CD4-positive, CD25-positive, alpha-beta regulatory T cell (primary cell): ENCODE measurements at regions not wholly inside any gene's neighbourhood (a gene's known extent, or its start where the extent isn't known, plus 50 kb on each side); places are given as distances from the start of the nearest gene placed in this dataset.
A peak's percentile ranks its signal among the peaks of the same experiment; 100 is the strongest.

Source experiments
- ATAC-seq, 2 donors: fragments of 150-1000 bp; cut with Tn5 transposase; one replicate each; pipeline ENCODE4 v1.10.0; 2021; ENCODE audit warnings: low read depth in 2 of 2, moderate number of reproducible peaks in 2 of 2, moderate library complexity in 1 of 2
- DNase-seq, 3 donors: peaks; one replicate each; pipeline versions ENCODE4 v3.0.0 to v3.0.0-alpha.2; 2012 to 2022; ENCODE audit warnings: mixed read lengths in 1 of 3
- H3K27ac ChIP-seq: one replicate; pipeline ENCODE4 v1.7.0; 2013; ENCODE audit warnings: mild to moderate bottlenecking, low read length; ENCODE audit not compliant: insufficient read depth, poor library complexity, severe bottlenecking
- H3K27me3 ChIP-seq: one replicate; pipeline ENCODE4 v1.7.0; 2013; ENCODE audit warnings: low read length; ENCODE audit not compliant: control insufficient read depth, insufficient read depth
- H3K36me3 ChIP-seq: one replicate; pipeline ENCODE4 v1.7.0; 2013; ENCODE audit warnings: mild to moderate bottlenecking, low read length, moderate library complexity; ENCODE audit not compliant: control insufficient read depth, insufficient read depth
- H3K4me1 ChIP-seq: 2 replicates; pipeline ENCODE4 v1.7.0; 2013; ENCODE audit warnings: mild to moderate bottlenecking, low read length; ENCODE audit not compliant: insufficient read depth, control insufficient read depth, poor library complexity, severe bottlenecking
- H3K4me3 ChIP-seq: one replicate; pipeline ENCODE4 v1.7.0; 2013; ENCODE audit warnings: low read depth, mild to moderate bottlenecking, low read length, moderate library complexity
- H3K9me3 ChIP-seq, 2 experiments: 1 replicate in 1 of 2; 2 replicates in 1 of 2; pipeline ENCODE4 v1.7.0; 2013; ENCODE audit warnings: low read length in 2 of 2, mild to moderate bottlenecking in 1 of 2, moderate library complexity in 1 of 2; ENCODE audit not compliant: control insufficient read depth in 2 of 2
- H3K27ac Mint-ChIP-seq, 3 donors: one replicate each; pipeline ENCODE4 v1.8.0; 2020 to 2022; ENCODE audit warnings: mild to moderate bottlenecking in 3 of 3, mixed read lengths in 3 of 3, moderate library complexity in 2 of 3
- H3K27me3 Mint-ChIP-seq: one replicate; pipeline ENCODE4 v1.8.0; 2022; ENCODE audit warnings: mild to moderate bottlenecking, mixed read lengths
- H3K36me3 Mint-ChIP-seq: one replicate; pipeline ENCODE4 v1.8.0; 2020; ENCODE audit warnings: mixed read lengths
- H3K4me1 Mint-ChIP-seq, 4 donors: one replicate each; pipeline ENCODE4 v1.8.0; 2020 to 2022; ENCODE audit warnings: mixed read lengths in 4 of 4, mild to moderate bottlenecking in 1 of 4
- H3K4me3 Mint-ChIP-seq, 4 donors: one replicate each; pipeline ENCODE4 v1.8.0; 2020 to 2022; ENCODE audit warnings: mild to moderate bottlenecking in 4 of 4, mixed read lengths in 4 of 4, moderate library complexity in 3 of 4
- H3K9me3 Mint-ChIP-seq, 7 donors: one replicate each; pipeline ENCODE4 v1.8.0; 2020 to 2022; ENCODE audit warnings: mixed read lengths in 7 of 7, mild to moderate bottlenecking in 3 of 7, moderate library complexity in 2 of 7

- Histone ChIP-seq H3K27me3 (no peaks in the 10 kb centered on the region), H3K4me1 (no peaks in the 10 kb centered on the region), H3K9me3 (no peaks in the 10 kb centered on the region), H3K36me3 (no peaks in the 10 kb centered on the region), H3K4me3 (no peak overlapping the region), H3K27ac (no peak overlapping the region)
- Mint-ChIP-seq H3K36me3 (no peaks in the 10 kb centered on the region), H3K9me3 (peaks cover 0 to 19% (median 8%) of the 10 kb centered on the region in 7 donors), H3K27ac (no peak overlapping the region), H3K4me3 (no peak overlapping the region), H3K4me1 (no peaks in the 10 kb centered on the region), H3K27me3 (no peaks in the 10 kb centered on the region)
- ATAC-seq (no peak), DNase-seq (no peak)
Measured at GRCh38 chr2:228509021-228509420, 327.5 kb upstream of the SPHKAP start.

- H3K36me3 ChIP-seq: no peaks in the 10 kb centered on the region
- H3K9me3 Mint-ChIP-seq: peaks cover 0 to 17% (median 8%) of the 10 kb centered on the region in 7 donors
- H3K4me1 Mint-ChIP-seq: no peaks in the 10 kb centered on the region
- no peak overlapping the region for H3K27ac Mint-ChIP-seq
- peaks cover 0 to 2% of the 10 kb centered on the region in 2 experiments for H3K9me3 ChIP-seq
- H3K27ac ChIP-seq: no peak overlapping the region
- no peaks in the 10 kb centered on the region for H3K27me3 ChIP-seq
- no peak overlapping the region for H3K4me3 Mint-ChIP-seq
- no peaks in the 10 kb centered on the region for H3K27me3 Mint-ChIP-seq
- no peak for ATAC-seq
- no peak for DNase-seq
- no peaks in the 10 kb centered on the region for H3K4me1 ChIP-seq
- no peak overlapping the region for H3K4me3 ChIP-seq
- H3K36me3 Mint-ChIP-seq: no peaks in the 10 kb centered on the region
Measured at GRCh38 chr2:228507870-228508269, 326.4 kb upstream of the SPHKAP start.

- no peaks in the 10 kb centered on the region for H3K4me1 ChIP-seq
- H3K9me3 ChIP-seq: peaks cover 0 to 2% of the 10 kb centered on the region in 2 experiments
- peaks cover 0 to 17% (median 6%) of the 10 kb centered on the region in 7 donors for H3K9me3 Mint-ChIP-seq
- H3K36me3 Mint-ChIP-seq: no peaks in the 10 kb centered on the region
- H3K27ac Mint-ChIP-seq: no peak overlapping the region
- DNase-seq (no peak), ATAC-seq (no peak)
- no peak overlapping the region for H3K4me3 Mint-ChIP-seq
- H3K36me3 ChIP-seq: no peaks in the 10 kb centered on the region
- no peak overlapping the region for H3K4me3 ChIP-seq
- no peaks in the 10 kb centered on the region for H3K4me1 Mint-ChIP-seq
- H3K27ac ChIP-seq: no peak overlapping the region
- H3K27me3 ChIP-seq: no peaks in the 10 kb centered on the region
- H3K27me3 Mint-ChIP-seq: no peaks in the 10 kb centered on the region
Measured at GRCh38 chr2:228507231-228507824, 325.8 kb upstream of the SPHKAP start.

GRCh38 chr2:228503731-228504130, 322.2 kb upstream of the SPHKAP start:
- no peak overlapping the region for H3K27ac ChIP-seq
- Mint-ChIP-seq H3K4me3 (no peak overlapping the region), H3K36me3 (no peaks in the 10 kb centered on the region), H3K4me1 (no peaks in the 10 kb centered on the region), H3K27ac (no peak overlapping the region), H3K9me3 (peaks cover 0 to 22% (median 9%) of the 10 kb centered on the region in 7 donors), H3K27me3 (no peaks in the 10 kb centered on the region)
- ATAC-seq (no peak), DNase-seq (no peak)
- no peaks in the 10 kb centered on the region for H3K4me1 ChIP-seq
- H3K9me3 ChIP-seq: peaks cover 0 to 2% of the 10 kb centered on the region in 2 experiments
- H3K4me3 ChIP-seq: no peak overlapping the region
- H3K36me3 ChIP-seq: no peaks in the 10 kb centered on the region
- no peaks in the 10 kb centered on the region for H3K27me3 ChIP-seq

GRCh38 chr2:228493852-228494251, 312.4 kb upstream of the SPHKAP start:
- H3K9me3 Mint-ChIP-seq: peaks cover 4 to 8% (median 6%) of the 10 kb centered on the region in 7 donors
- no peaks in the 10 kb centered on the region for H3K27me3 Mint-ChIP-seq
- Histone ChIP-seq H3K4me1 (no peaks in the 10 kb centered on the region), H3K27ac (no peak overlapping the region), H3K9me3 (peaks cover 0 to 1% of the 10 kb centered on the region in 2 experiments), H3K36me3 (no peaks in the 10 kb centered on the region), H3K4me3 (no peak overlapping the region), H3K27me3 (no peaks in the 10 kb centered on the region)
- H3K27ac Mint-ChIP-seq: no peak overlapping the region
- H3K36me3 Mint-ChIP-seq: no peaks in the 10 kb centered on the region
- H3K4me3 Mint-ChIP-seq: no peak overlapping the region
- DNase-seq: no peak
- no peak for ATAC-seq
- no peaks in the 10 kb centered on the region for H3K4me1 Mint-ChIP-seq

GRCh38 chr2:228479014-228479413, 297.5 kb upstream of the SPHKAP start:
- Histone ChIP-seq H3K4me1 (no peaks in the 10 kb centered on the region), H3K36me3 (no peaks in the 10 kb centered on the region), H3K9me3 (peaks cover 0 to 2% of the 10 kb centered on the region in 2 experiments), H3K27ac (no peak overlapping the region), H3K4me3 (no peak overlapping the region), H3K27me3 (no peaks in the 10 kb centered on the region)
- no peak for ATAC-seq
- Mint-ChIP-seq H3K4me1 (no peaks in the 10 kb centered on the region), H3K4me3 (peak overlapping the region in 1 of 4 donors; percentile 68), H3K27ac (peak overlapping the region in 1 of 3 donors; percentile 6), H3K27me3 (no peaks in the 10 kb centered on the region), H3K36me3 (no peaks in the 10 kb centered on the region), H3K9me3 (peaks cover 2 to 9% (median 3%) of the 10 kb centered on the region in 7 donors)
- DNase-seq: no peak

GRCh38 chr2:228474466-228474865, 293.0 kb upstream of the SPHKAP start:
- H3K36me3 ChIP-seq: no peaks in the 10 kb centered on the region
- Mint-ChIP-seq H3K4me1 (no peaks in the 10 kb centered on the region), H3K36me3 (no peaks in the 10 kb centered on the region), H3K9me3 (peaks cover 0 to 10% (median 7%) of the 10 kb centered on the region in 7 donors), H3K27me3 (no peaks in the 10 kb centered on the region), H3K27ac (no peak overlapping the region), H3K4me3 (no peak overlapping the region)
- peaks cover 0 to 2% of the 10 kb centered on the region in 2 experiments for H3K9me3 ChIP-seq
- no peak for DNase-seq
- H3K4me3 ChIP-seq: no peak overlapping the region
- H3K27me3 ChIP-seq: no peaks in the 10 kb centered on the region
- ATAC-seq: no peak
- no peaks in the 10 kb centered on the region for H3K4me1 ChIP-seq
- H3K27ac ChIP-seq: no peak overlapping the region

GRCh38 chr2:228469721-228470120, 288.2 kb upstream of the SPHKAP start:
- no peaks in the 10 kb centered on the region for H3K27me3 Mint-ChIP-seq
- Histone ChIP-seq H3K4me1 (no peaks in the 10 kb centered on the region), H3K36me3 (no peaks in the 10 kb centered on the region), H3K4me3 (no peak overlapping the region), H3K9me3 (no peaks in the 10 kb centered on the region), H3K27ac (no peak overlapping the region), H3K27me3 (no peaks in the 10 kb centered on the region)
- no peak for DNase-seq
- ATAC-seq: no peak
- peaks cover 3 to 19% (median 9%) of the 10 kb centered on the region in 7 donors for H3K9me3 Mint-ChIP-seq
- H3K27ac Mint-ChIP-seq: no peak overlapping the region
- no peaks in the 10 kb centered on the region for H3K4me1 Mint-ChIP-seq
- H3K4me3 Mint-ChIP-seq: no peak overlapping the region
- H3K36me3 Mint-ChIP-seq: no peaks in the 10 kb centered on the region
